ENCODE measurements at regions not wholly inside any gene's neighbourhood (a gene's known extent, or its start where the extent isn't known, plus 50 kb on each side); places are given as distances from the start of the nearest gene placed in this dataset.

GRCh38 chr2:192253692-192254091, 59.0 kb upstream of the TMEFF2 start:
- ATAC-seq: no peak

GRCh38 chr2:192250961-192251360, 56.2 kb upstream of the TMEFF2 start:
- no peak for DNase-seq
- ATAC-seq: no peak

More at GRCh38 chr2:192253692-192254091, 59.0 kb upstream of the TMEFF2 start:
- no peak for DNase-seq

DNA sequence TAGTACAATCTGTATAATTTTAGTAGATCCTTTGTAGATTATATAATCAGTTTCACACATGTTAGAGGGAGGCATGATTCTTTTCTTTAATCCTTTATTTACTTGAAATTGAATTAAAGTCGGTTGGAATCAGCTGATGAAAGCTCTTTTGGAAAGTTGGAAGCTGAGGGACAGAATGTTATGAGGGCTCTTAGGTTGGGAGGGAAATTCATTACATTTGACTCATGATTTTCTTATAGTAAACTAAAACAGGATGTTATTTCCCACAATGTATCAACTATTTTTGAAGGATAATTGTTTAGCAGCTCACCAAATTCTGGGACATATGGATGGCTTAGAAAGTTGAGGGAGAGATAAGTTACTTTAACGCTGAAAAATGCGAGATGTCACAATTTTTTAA, 52.7 kb upstream of the TMEFF2 start:
- no peak for ATAC-seq
- no peak for DNase-seq

- DNase-seq (no peak), ATAC-seq (no peak)
Observed at GRCh38 chr2:192246297-192246696, 51.6 kb upstream of the TMEFF2 start.

- no peak for ATAC-seq
- no peak for DNase-seq
Observed at GRCh38 chr2:192245329-192245728, 50.6 kb upstream of the TMEFF2 start.

Measured in stimulated activated naive CD8-positive, alpha-beta T cell treated with anti-CD3 and anti-CD28 coated beads, Interleukin-15, Interleukin-2, amounts not matched to agents 100 U/mL and 50 U/mL, for 24 hours (primary cell).